ENCODE measurements at regions not wholly inside any gene's neighbourhood (a gene's known extent, or its start where the extent isn't known, plus 50 kb on each side); places are given as distances from the start of the nearest gene placed in this dataset.

GRCh38 chr2:155630760-155631159 is 701.8 kb downstream of the NR4A2 start:
- no peak for DNase-seq (ENCODE audit: low spot score)
- no peak for TF ChIP-seq CTCF (IDR thresholded peaks at IDR 0.05; ENCODE audit: borderline replicate concordance, control extremely low read depth, extremely low read depth, insufficient read depth, missing control alignments)
- in situ Hi-C loops (cut with MboI; ENCODE audit: low sequenced_read_pairs, unreplicated experiment) = no loop called here

- no peak for DNase-seq (ENCODE audit: low spot score)
- in situ Hi-C loops (cut with MboI; ENCODE audit: low sequenced_read_pairs, unreplicated experiment) = no loop called here
- no peak for TF ChIP-seq CTCF (IDR thresholded peaks at IDR 0.05; ENCODE audit: borderline replicate concordance, control extremely low read depth, extremely low read depth, insufficient read depth, missing control alignments)
Observed at GRCh38 chr2:155622443-155622842, 710.1 kb downstream of the NR4A2 start.

- DNase-seq (ENCODE audit: low spot score) = no peak
- in situ Hi-C loops (cut with MboI; ENCODE audit: low sequenced_read_pairs, unreplicated experiment) = no loop called here
- no peak for TF ChIP-seq CTCF (IDR thresholded peaks at IDR 0.05; ENCODE audit: borderline replicate concordance, control extremely low read depth, extremely low read depth, insufficient read depth, missing control alignments)
Observed at GRCh38 chr2:155600914-155601760, 731.4 kb downstream of the NR4A2 start.

GRCh38 chr2:155600296-155600695 is 732.2 kb downstream of the NR4A2 start:
- TF ChIP-seq CTCF (IDR thresholded peaks at IDR 0.05; ENCODE audit: borderline replicate concordance, control extremely low read depth, extremely low read depth, insufficient read depth, missing control alignments) = no peak
- in situ Hi-C loops (cut with MboI; ENCODE audit: low sequenced_read_pairs, unreplicated experiment) = no loop called here
- no peak for DNase-seq (ENCODE audit: low spot score)

- no peak for DNase-seq (ENCODE audit: low spot score)
- no peak for TF ChIP-seq CTCF (IDR thresholded peaks at IDR 0.05; ENCODE audit: borderline replicate concordance, control extremely low read depth, extremely low read depth, insufficient read depth, missing control alignments)
- in situ Hi-C loops (cut with MboI; ENCODE audit: low sequenced_read_pairs, unreplicated experiment) = no loop called here
Observed at GRCh38 chr2:155599834-155600233, 732.7 kb downstream of the NR4A2 start.

- DNase-seq (ENCODE audit: low spot score) = no peak
- in situ Hi-C loops (cut with MboI; ENCODE audit: low sequenced_read_pairs, unreplicated experiment) = no loop called here
- TF ChIP-seq CTCF (IDR thresholded peaks at IDR 0.05; ENCODE audit: borderline replicate concordance, control extremely low read depth, extremely low read depth, insufficient read depth, missing control alignments) = no peak
Observed at GRCh38 chr2:155583674-155584195, 748.8 kb downstream of the NR4A2 start.

Data from GM13976 (cell line).